HCT116 (cell line): ENCODE measurements at regions not wholly inside any gene's neighbourhood (a gene's known extent, or its start where the extent isn't known, plus 50 kb on each side); places are given as distances from the start of the nearest gene placed in this dataset.

Experiments used
- ATAC-seq: fragments of 200-7000 bp; cut with Tn5 transposase; 2 replicates; pipeline ENCODE4 v1.9.1; 2020; ENCODE audit warnings: mild to moderate bottlenecking, moderate library complexity
- BruUV-seq: library from RNA; stranded (reverse); fragments of 400-500 nt; replicated peaks from 2 replicates; lab custom pipeline; 2021; lab: Mats Ljungman, UMichigan
- CTCF ChIA-PET: fragments of 300-600 bp; sonication (Branson Sonifier 250); formaldehyde crosslinking; loops from one replicate; lab custom pipeline; 2021; ENCODE audit warnings: antibody characterized with exemption; lab: Charles Lee
- POLR2A ChIA-PET: fragments of 300-600, 350-600 bp; sonication (Branson Sonifier 250); formaldehyde crosslinking; loops from one replicate; lab custom pipeline; 2021; ENCODE audit warnings: antibody characterized with exemption; lab: Charles Lee
- RAD21 ChIA-PET, 2 experiments: fragments of 300-600 bp; sonication (Branson Sonifier 250); formaldehyde crosslinking; loops; one replicate each; lab custom pipeline; 2023; ENCODE audit warnings: low total read pairs in 2 of 2; ENCODE audit not compliant: uncharacterized antibody in 2 of 2, unreplicated experiment in 2 of 2, low non-redundant PET in 1 of 2; lab: Charles Lee
- DNase-seq: peaks from one replicate; pipeline ENCODE4 v3.0.0-alpha.2; 2010; ENCODE audit warnings: low read depth, low spot score
- H2AFZ ChIP-seq: fragments of 200-600 bp; shearing (Covaris generic), sonication (generic); 2 replicates; pipeline ENCODE4 v1.6.1; 2017; ENCODE audit warnings: low read depth, mixed run types, mixed read lengths, antibody characterized with exemption, low read length; ENCODE audit not compliant: poor library complexity, severe bottlenecking
- H3K27ac ChIP-seq: 2 replicates; pipeline ENCODE4 v1.5.1; 2012; ENCODE audit warnings: low read depth, low read length
- H3K27me3 ChIP-seq: fragments of 200-600 bp; sonication (generic); 2 replicates; pipeline ENCODE4 v1.6.1; 2016; ENCODE audit warnings: mixed run types, low read length, mixed read lengths; ENCODE audit not compliant: insufficient read depth
- H3K36me3 ChIP-seq, 2 experiments: fragments of 200-500 bp in 1 of 2; fragments of 200-600 bp in 1 of 2; sonication (Bioruptor generic) in 1 of 2; sonication (generic) in 1 of 2; 2 replicates each; pipeline versions ENCODE4 v1.5.1 to v1.6.1; 2014 to 2016; ENCODE audit warnings: low read length in 2 of 2, inconsistent platforms in 1 of 2, mixed read lengths in 1 of 2, mixed run types in 1 of 2; ENCODE audit not compliant: insufficient read depth in 2 of 2, control insufficient read depth in 1 of 2
- H3K4me1 ChIP-seq, 2 experiments: fragments of 200-600 bp in 1 of 2; sonication (generic) in 1 of 2; 2 replicates each; pipeline versions ENCODE4 v1.5.1 to v1.6.1; 2012 to 2017; ENCODE audit warnings: low read length in 2 of 2, inconsistent platforms in 1 of 2, mild to moderate bottlenecking in 1 of 2, mixed read lengths in 1 of 2, mixed run types in 1 of 2, moderate library complexity in 1 of 2; ENCODE audit not compliant: insufficient read depth in 2 of 2, control insufficient read depth in 1 of 2
- H3K4me2 ChIP-seq: fragments of 200-600 bp; sonication (generic); 2 replicates; pipeline ENCODE4 v1.6.1; 2017; ENCODE audit warnings: mixed run types, low read length, mixed read lengths
- H3K4me3 ChIP-seq, 2 experiments: fragments of 200-600 bp in 1 of 2; sonication (generic) in 1 of 2; replicated peaks in 1 of 2; 2 replicates each; pipeline ENCODE4 v1.5.1; 2011 to 2016; ENCODE audit warnings: low read length in 2 of 2, control low read depth in 1 of 2, low read depth in 1 of 2, mild to moderate bottlenecking in 1 of 2, mixed read lengths in 1 of 2, mixed run types in 1 of 2
- H3K79me2 ChIP-seq: fragments of 200-600 bp; sonication (generic); 2 replicates; pipeline ENCODE4 v1.6.1; 2017; ENCODE audit warnings: mild to moderate bottlenecking, mixed run types, low read length, moderate library complexity, mixed read lengths; ENCODE audit not compliant: insufficient read depth
- H3K9ac ChIP-seq: fragments of 200-600 bp; sonication (generic); 2 replicates; pipeline ENCODE4 v1.6.1; 2016; ENCODE audit warnings: low read length, mixed read lengths
- H3K9me2 ChIP-seq: fragments of 200-600 bp; sonication (generic), shearing (Covaris generic); 2 replicates; pipeline ENCODE4 v1.6.1; 2017; ENCODE audit warnings: mixed run types, mild to moderate bottlenecking, moderate library complexity; ENCODE audit not compliant: insufficient read depth
- H3K9me3 ChIP-seq, 2 experiments: fragments of 200-500 bp in 1 of 2; fragments of 200-600 bp in 1 of 2; sonication (Bioruptor generic) in 1 of 2; sonication (generic) in 1 of 2; 2 replicates each; pipeline ENCODE4 v1.6.1; 2014 to 2017; ENCODE audit warnings: low read length in 2 of 2, mixed read lengths in 2 of 2, inconsistent platforms in 1 of 2, low read depth in 1 of 2, mild to moderate bottlenecking in 1 of 2, mixed run types in 1 of 2, moderate library complexity in 1 of 2; ENCODE audit not compliant: control insufficient read depth in 1 of 2, insufficient read depth in 1 of 2
- H4K20me1 ChIP-seq: fragments of 200-600 bp; sonication (generic), shearing (Covaris generic); 2 replicates; pipeline ENCODE4 v1.6.1; 2017; ENCODE audit warnings: mixed run types, mild to moderate bottlenecking, moderate library complexity; ENCODE audit not compliant: insufficient read depth
- CBX3 ChIP-seq: IDR thresholded peaks from 2 replicates; pipeline ENCODE4 v1.6.1; 2012; ENCODE audit warnings: low read depth
- CTCF ChIP-seq, 3 experiments: fragments of 200-600 bp in 1 of 3; sonication (generic) in 1 of 3; IDR thresholded peaks in 2 of 3; conservative IDR thresholded peaks in 1 of 3; 2 replicates each; pipeline ENCODE4 v1.5.1; 2012 to 2017; ENCODE audit warnings: low read depth in 2 of 3, low read length in 2 of 3, antibody characterized with exemption in 1 of 3, borderline replicate concordance in 1 of 3, control low read depth in 1 of 3, mild to moderate bottlenecking in 1 of 3, mixed read lengths in 1 of 3, mixed run types in 1 of 3, moderate library complexity in 1 of 3; ENCODE audit not compliant: insufficient read depth in 1 of 3
- EGR1 ChIP-seq: IDR thresholded peaks from 2 replicates; pipeline ENCODE4 v1.6.1; 2012; ENCODE audit warnings: low read depth
- ELF1 ChIP-seq: IDR thresholded peaks from 2 replicates; pipeline ENCODE4 v1.6.1; 2012; ENCODE audit warnings: low read depth, borderline replicate concordance
- JUND ChIP-seq: IDR thresholded peaks from 2 replicates; pipeline ENCODE4 v1.6.1; 2012
- MAX ChIP-seq: IDR thresholded peaks from 2 replicates; pipeline ENCODE4 v1.6.1; 2012
- POLR2A ChIP-seq: IDR thresholded peaks from 2 replicates; pipeline ENCODE4 v1.7.0; 2011; ENCODE audit warnings: borderline replicate concordance; ENCODE audit not compliant: insufficient read depth, insufficient read length; ENCODE audit errors: extremely low read depth
- POLR2AphosphoS5 ChIP-seq: IDR thresholded peaks from 2 replicates; pipeline ENCODE4 v1.6.1; 2011; ENCODE audit warnings: mild to moderate bottlenecking, low read depth, low read length, moderate library complexity
- RAD21 ChIP-seq: IDR thresholded peaks from 2 replicates; pipeline ENCODE4 v1.6.1; 2012; ENCODE audit warnings: low read depth, mild to moderate bottlenecking
- SIN3A ChIP-seq: IDR thresholded peaks from 2 replicates; pipeline ENCODE4 v1.6.1; 2012; ENCODE audit warnings: low read depth
- SP1 ChIP-seq: IDR thresholded peaks from 2 replicates; pipeline ENCODE4 v1.6.1; 2012; ENCODE audit warnings: low read depth
- ZBTB33 ChIP-seq: IDR thresholded peaks from 2 replicates; pipeline ENCODE4 v1.6.1; 2011; ENCODE audit warnings: mild to moderate bottlenecking, low read length, moderate library complexity; ENCODE audit not compliant: insufficient replicate concordance; ENCODE audit errors: extremely low read depth
- ZNF274 ChIP-seq: fragments of 200-500 bp; sonication (Bioruptor generic); IDR thresholded peaks from 2 replicates; pipeline ENCODE4 v1.6.1; 2014; ENCODE audit warnings: mild to moderate bottlenecking, low read depth, low read length, inconsistent platforms
- intact Hi-C: fragments of 100-400 bp; cut with micrococcal nuclease; formaldehyde crosslinking; loops from 2 replicates; pipeline ENCODE4 v1.10.0; 2022

GRCh38 chr13:67493835-67494234, 263.7 kb upstream of the PCDH9 start:
- Histone ChIP-seq H3K4me3 (no peak overlapping the region), H3K9ac (no peak overlapping the region), H3K36me3 (no peaks in the 10 kb centered on the region), H4K20me1 (no peaks in the 10 kb centered on the region), H3K27me3 (no peaks in the 10 kb centered on the region), H3K9me3 (no peaks in the 10 kb centered on the region), H3K79me2 (no peaks in the 10 kb centered on the region), H2AFZ (no peak overlapping the region), H3K4me1 (no peaks in the 10 kb centered on the region), H3K4me2 (no peak overlapping the region), H3K27ac (no peak overlapping the region), H3K9me2 (no peaks in the 10 kb centered on the region)
- no peak for TF ChIP-seq ZBTB33
- no peak for TF ChIP-seq ZNF274
- no peak for TF ChIP-seq CTCF (IDR thresholded peaks at IDR 0.05 in 2 of 3, conservative IDR thresholded peaks at IDR 0.05 in 1 of 3; ENCODE audit: borderline replicate concordance in 1 of 3, insufficient read depth in 1 of 3, low read depth in 2 of 3, low read length in 2 of 3)
- TF ChIP-seq RAD21: no peak
- TF ChIP-seq POLR2AphosphoS5: no peak
- no peak for TF ChIP-seq SP1
- no peak for TF ChIP-seq MAX
- no peak for TF ChIP-seq CBX3
- TF ChIP-seq EGR1: no peak
- TF ChIP-seq ELF1: no peak
- no peak for TF ChIP-seq JUND
- TF ChIP-seq SIN3A: no peak
- TF ChIP-seq POLR2A: no peak
- ChIA-PET CTCF (no interaction called here), POLR2A (no interaction called here), RAD21 (no interaction called here)
- BruUV-seq: no TSS peak
- ATAC-seq (no peak), DNase-seq (no peak)
- intact Hi-C loops: no loop called here
